ENCODE measurements at regions not wholly inside any gene's neighbourhood (a gene's known extent, or its start where the extent isn't known, plus 50 kb on each side); places are given as distances from the start of the nearest gene placed in this dataset.

DNA sequence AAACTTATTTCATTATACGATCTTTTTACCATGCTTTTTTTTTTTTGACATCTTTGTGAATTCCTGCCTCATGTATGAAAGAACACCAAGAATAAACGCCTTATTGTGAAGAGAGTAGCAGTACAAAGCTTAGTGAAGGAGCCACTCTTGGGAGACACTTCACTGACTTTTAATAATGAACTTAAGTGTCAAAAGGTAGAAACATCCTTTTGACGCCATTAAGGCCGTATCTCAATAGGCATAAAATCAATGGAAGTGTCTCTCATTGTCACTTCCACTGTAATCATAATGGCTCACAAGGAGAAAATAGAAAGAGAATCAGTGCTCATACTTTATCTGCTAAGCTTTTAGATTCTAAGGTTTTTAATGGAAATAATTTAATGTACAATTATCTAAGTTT lies 657.8 kb downstream of the DIPK2A start:
- TF ChIP-seq, protein P1, sequence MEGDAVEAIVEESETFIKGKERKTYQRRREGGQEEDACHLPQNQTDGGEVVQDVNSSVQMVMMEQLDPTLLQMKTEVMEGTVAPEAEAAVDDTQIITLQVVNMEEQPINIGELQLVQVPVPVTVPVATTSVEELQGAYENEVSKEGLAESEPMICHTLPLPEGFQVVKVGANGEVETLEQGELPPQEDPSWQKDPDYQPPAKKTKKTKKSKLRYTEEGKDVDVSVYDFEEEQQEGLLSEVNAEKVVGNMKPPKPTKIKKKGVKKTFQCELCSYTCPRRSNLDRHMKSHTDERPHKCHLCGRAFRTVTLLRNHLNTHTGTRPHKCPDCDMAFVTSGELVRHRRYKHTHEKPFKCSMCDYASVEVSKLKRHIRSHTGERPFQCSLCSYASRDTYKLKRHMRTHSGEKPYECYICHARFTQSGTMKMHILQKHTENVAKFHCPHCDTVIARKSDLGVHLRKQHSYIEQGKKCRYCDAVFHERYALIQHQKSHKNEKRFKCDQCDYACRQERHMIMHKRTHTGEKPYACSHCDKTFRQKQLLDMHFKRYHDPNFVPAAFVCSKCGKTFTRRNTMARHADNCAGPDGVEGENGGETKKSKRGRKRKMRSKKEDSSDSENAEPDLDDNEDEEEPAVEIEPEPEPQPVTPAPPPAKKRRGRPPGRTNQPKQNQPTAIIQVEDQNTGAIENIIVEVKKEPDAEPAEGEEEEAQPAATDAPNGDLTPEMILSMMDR (conservative IDR thresholded peaks at IDR 0.05) = no peak
- no peak for TF ChIP-seq EZH2 (IDR thresholded peaks at IDR 0.05; ENCODE audit: low read depth)

Data from PC-9 (cell line).